Activated naive CD4-positive, alpha-beta T cell treated with anti-CD3 and anti-CD28 coated beads, Interleukin-2, amount 50 U/mL, for 72 hours (primary cell): ENCODE measurements at regions not wholly inside any gene's neighbourhood (a gene's known extent, or its start where the extent isn't known, plus 50 kb on each side); places are given as distances from the start of the nearest gene placed in this dataset.
A peak's percentile ranks its signal among the peaks of the same experiment; 100 is the strongest.

Experiments
- ATAC-seq, 2 donors: fragments of 150-1000 bp; cut with Tn5 transposase; 2 replicates each; pipeline ENCODE4 v1.10.0; 2021; ENCODE audit warnings: mild to moderate bottlenecking in 2 of 2, moderate library complexity in 2 of 2
- DNase-seq, 2 donors: peaks; one replicate each; pipeline ENCODE4 v3.0.0; 2021 to 2022; ENCODE audit warnings: low spot score in 2 of 2
- H3K27ac Mint-ChIP-seq, 2 donors: one replicate each; pipeline ENCODE4 v1.8.0; 2022; ENCODE audit warnings: mild to moderate bottlenecking in 2 of 2, mixed read lengths in 2 of 2
- H3K36me3 Mint-ChIP-seq, 2 donors: one replicate each; pipeline ENCODE4 v1.8.0; 2022; ENCODE audit warnings: mixed read lengths in 2 of 2
- H3K9me3 Mint-ChIP-seq, 2 donors: one replicate each; pipeline ENCODE4 v1.8.0; 2022; ENCODE audit warnings: mixed read lengths in 2 of 2

DNA sequence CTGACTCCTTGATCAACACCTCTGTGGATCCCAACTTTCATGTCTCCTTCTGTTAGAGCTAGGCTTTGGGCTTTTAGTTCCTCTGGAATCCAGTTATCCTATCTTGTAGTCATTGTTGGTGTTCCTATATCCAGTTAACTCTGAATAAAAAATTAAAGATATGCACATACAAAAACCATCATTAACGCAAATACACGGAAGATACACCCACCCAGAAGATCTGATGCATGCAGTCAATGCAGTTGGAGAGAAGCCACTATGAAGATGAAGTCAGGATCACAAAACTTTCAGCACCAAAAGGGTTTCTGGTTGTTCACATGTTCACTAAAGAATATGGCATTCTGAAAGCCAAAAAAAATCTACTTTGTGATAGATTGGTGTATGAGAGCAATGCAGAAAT is 123.6 kb upstream of the LHX8 start:
- Mint-ChIP-seq H3K27ac (no peak overlapping the region), H3K36me3 (no peaks in the 10 kb centered on the region), H3K9me3 (peaks cover 14 to 21% of the 10 kb centered on the region in 2 donors)
- ATAC-seq (no peak), DNase-seq (no peak)

- Mint-ChIP-seq H3K27ac (no peak overlapping the region), H3K9me3 (peaks cover 19 to 30% of the 10 kb centered on the region in 2 donors), H3K36me3 (no peaks in the 10 kb centered on the region)
- no peak for DNase-seq
- ATAC-seq, result no peak
These were observed 119.9 kb upstream of the LHX8 start for GRCh38 chr1:75014250-75014649.

- no peak overlapping the region for H3K27ac Mint-ChIP-seq
- H3K36me3 Mint-ChIP-seq, result no peaks in the 10 kb centered on the region
- no peak for DNase-seq
- no peak for ATAC-seq
- peaks cover 5 to 9% of the 10 kb centered on the region in 2 donors for H3K9me3 Mint-ChIP-seq
These were observed 111.2 kb upstream of the LHX8 start for GRCh38 chr1:75023005-75023404.

GRCh38 chr1:75034376-75034775 is 99.8 kb upstream of the LHX8 start:
- DNase-seq, result no peak
- peaks cover 0 to 5% of the 10 kb centered on the region in 2 donors for H3K36me3 Mint-ChIP-seq
- no peak overlapping the region for H3K27ac Mint-ChIP-seq
- ATAC-seq, result no peak
- peaks cover 4 to 25% of the 10 kb centered on the region in 2 donors for H3K9me3 Mint-ChIP-seq

DNA sequence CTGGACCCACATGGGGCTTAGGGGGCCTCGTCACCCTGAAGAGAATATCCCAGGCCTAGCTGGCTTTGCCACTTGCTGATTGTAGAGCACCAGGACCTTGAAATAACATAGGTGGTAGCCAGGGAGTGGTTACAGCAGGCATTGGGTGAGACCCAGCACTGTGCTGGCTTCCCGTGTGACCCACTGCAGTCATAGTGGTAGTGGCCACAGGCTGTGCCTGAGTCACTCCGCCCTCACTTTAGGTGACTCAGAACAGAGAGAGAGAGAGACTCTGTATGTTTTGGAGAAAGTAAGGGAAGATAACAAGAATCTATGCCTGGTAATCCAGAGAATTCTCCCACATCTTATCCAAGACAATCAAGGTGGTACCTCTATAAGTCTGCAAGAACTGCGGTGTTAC is 98.7 kb upstream of the LHX8 start:
- Mint-ChIP-seq H3K36me3 (peaks cover 0 to 12% of the 10 kb centered on the region in 2 donors), H3K27ac (no peak overlapping the region), H3K9me3 (peaks cover 8 to 32% of the 10 kb centered on the region in 2 donors)
- DNase-seq (no peak), ATAC-seq (peak in 1 of 2 donors; percentile 36)

DNA sequence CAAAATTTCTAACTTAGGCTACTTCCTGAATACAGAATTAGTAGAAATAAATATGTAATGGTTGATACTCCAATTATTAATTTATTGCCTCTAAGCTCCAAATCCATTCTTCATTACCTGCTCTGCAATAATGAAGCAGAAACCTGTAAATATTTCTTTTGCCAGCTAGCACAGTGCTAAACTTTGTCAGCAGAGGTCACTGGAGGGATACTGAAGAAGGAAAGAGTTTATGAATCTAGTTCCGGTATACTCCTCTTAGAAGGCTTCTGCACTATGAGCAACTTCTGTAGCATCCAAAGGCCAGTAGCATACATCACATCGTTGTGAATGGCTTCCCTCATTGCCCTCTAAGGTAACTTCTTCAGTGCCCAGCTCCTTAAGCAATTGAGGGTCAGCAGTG is 81.0 kb upstream of the LHX8 start:
- ATAC-seq, result no peak
- DNase-seq, result no peak

DNA sequence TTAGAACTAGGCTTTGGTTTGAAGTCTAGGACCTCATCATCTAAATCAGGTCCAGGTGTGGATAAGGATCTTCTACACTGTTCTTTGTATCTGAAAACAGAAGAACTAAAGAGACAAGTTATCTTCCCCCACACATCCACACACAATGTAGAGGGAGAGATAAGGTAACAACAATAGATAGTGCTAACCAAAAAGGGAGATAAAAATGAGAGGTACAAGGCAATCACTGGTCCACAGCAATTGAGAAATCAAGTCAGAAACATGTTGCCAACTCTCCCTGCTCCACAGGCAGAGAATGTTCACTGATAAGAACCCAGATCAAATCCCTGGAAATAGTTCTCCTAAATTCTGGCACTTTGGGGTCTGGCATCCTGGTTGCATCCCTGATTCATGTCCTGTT is 75.8 kb upstream of the LHX8 start:
- DNase-seq, result no peak
- Mint-ChIP-seq H3K27ac (no peak overlapping the region), H3K36me3 (no peaks in the 10 kb centered on the region), H3K9me3 (peaks cover 16 to 33% of the 10 kb centered on the region in 2 donors)
- no peak for ATAC-seq

More for the DNA sequence above, 81.0 kb upstream of the LHX8 start:
- Mint-ChIP-seq H3K36me3 (no peaks in the 10 kb centered on the region), H3K27ac (no peak overlapping the region), H3K9me3 (peaks cover 11 to 14% of the 10 kb centered on the region in 2 donors)

- H3K27ac Mint-ChIP-seq, result no peak overlapping the region
- no peak for DNase-seq
- no peak for ATAC-seq
- no peaks in the 10 kb centered on the region for H3K36me3 Mint-ChIP-seq
- peaks cover 15 to 41% of the 10 kb centered on the region in 2 donors for H3K9me3 Mint-ChIP-seq
These were observed 72.1 kb upstream of the LHX8 start for GRCh38 chr1:75062111-75062510.

DNA sequence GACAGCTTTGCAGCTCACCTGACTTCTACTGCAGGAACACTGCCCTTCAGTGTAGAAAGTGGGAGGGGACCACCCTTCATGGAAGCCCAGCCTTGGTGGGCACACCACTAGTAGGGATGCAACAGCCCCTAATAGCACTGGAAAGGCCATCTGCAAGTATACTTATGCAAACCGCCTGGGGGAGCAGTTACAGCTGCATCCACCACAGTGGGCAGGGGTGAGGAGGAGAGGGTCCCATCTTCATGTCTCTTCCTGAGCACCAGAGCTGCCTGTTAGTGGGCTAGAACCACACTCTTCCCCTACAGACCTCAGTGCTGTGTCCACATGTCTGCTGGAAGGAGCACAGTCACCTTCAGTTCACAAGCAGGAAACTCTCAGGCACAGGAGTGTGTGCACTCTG is 66.2 kb upstream of the LHX8 start:
- Mint-ChIP-seq H3K9me3 (peaks cover 12 to 18% of the 10 kb centered on the region in 2 donors), H3K27ac (no peak overlapping the region), H3K36me3 (no peaks in the 10 kb centered on the region)
- DNase-seq (no peak), ATAC-seq (no peak)

DNA sequence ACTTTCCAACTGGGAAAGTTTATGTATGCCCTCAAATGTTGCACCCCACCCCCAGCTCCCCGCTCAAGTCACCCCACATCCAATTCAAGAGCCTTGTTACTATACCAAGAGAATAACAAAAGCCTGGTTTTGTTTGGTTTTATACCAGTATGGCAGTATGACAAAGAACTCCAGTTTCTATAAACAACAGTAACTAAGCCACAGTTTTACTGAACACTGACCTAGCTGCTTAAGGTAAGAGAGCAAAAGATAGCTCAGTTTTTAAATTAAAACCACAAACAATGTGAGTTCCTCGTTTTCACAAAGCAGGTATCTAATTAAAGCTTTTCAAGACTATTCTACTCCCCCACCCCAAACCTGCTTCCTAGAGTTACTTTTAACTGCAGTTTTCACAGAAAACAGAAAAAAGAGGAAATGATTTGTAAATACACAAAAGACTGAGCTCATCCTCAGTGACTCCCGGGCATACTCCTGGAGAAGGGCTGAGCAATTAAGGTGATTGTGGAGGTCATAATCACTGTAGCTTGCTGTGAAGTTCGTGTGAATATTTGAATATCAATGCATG is 59.3 kb upstream of the LHX8 start:
- ATAC-seq, result no peak
- Mint-ChIP-seq H3K27ac (no peak overlapping the region), H3K9me3 (peaks cover 0 to 9% of the 10 kb centered on the region in 2 donors), H3K36me3 (no peaks in the 10 kb centered on the region)
- no peak for DNase-seq

DNA sequence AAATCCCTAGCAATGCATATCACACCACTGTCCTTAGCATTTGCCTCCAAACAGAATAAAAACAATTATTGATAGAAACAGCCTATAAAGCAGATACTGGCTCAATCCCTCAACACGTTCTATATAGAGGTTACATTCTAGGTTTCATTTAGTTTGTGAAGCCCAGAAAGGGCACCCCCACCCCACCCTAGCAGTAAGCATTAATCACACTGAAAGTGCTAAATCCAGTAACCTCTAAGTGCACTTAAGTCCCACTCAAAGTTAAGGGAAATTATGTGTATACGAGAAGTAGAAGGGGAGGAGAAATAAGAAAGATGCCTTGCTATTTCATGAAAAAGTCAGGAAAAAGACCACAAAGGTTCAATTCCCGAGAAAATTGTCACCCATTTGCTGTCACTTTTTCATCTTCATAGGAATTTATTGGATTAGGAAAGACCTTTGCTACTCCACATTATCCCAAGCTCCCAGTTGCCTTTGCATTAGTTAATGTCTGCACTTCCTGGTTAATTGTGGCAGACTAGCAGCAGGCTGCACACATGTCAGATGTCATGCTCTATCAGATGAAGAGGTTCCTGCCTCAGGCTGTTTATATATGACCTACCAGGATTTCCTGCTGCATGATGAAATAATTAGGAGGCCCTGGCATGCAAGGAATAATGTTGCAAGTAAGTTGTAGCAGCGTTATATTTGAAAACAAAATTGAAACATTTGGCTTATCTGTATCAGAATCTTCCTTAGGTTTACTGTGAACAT is 54.5 kb upstream of the LHX8 start:
- no peak for ATAC-seq
- no peak overlapping the region for H3K27ac Mint-ChIP-seq
- H3K9me3 Mint-ChIP-seq, result peaks cover 8 to 9% of the 10 kb centered on the region in 2 donors

DNA sequence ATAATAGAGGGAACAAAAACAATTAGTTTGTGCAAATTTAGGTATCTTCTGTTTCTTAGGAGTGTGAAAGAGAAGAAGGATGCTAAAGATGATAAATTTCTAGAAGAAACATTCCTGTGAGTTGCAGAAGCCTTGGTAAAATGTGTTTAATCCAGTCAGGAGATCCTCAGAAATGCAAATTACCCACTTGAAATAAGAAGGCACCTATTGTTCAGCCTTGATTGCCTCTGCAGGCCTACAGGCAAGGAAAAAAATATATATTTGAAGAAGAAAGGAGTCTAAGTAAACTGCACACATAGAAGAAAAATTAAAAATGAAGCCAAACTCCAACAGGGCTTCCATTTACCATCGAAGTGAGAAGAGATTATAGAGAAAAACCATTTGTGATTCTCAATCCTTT is 51.0 kb upstream of the LHX8 start:
- ATAC-seq, result no peak
- no peaks in the 10 kb centered on the region for H3K36me3 Mint-ChIP-seq
- no peak overlapping the region for H3K27ac Mint-ChIP-seq
- no peak for DNase-seq
- H3K9me3 Mint-ChIP-seq, result peaks cover 4 to 18% of the 10 kb centered on the region in 2 donors

More for the DNA sequence above, 54.5 kb upstream of the LHX8 start:
- H3K36me3 Mint-ChIP-seq, result no peaks in the 10 kb centered on the region
- DNase-seq, result no peak

DNA sequence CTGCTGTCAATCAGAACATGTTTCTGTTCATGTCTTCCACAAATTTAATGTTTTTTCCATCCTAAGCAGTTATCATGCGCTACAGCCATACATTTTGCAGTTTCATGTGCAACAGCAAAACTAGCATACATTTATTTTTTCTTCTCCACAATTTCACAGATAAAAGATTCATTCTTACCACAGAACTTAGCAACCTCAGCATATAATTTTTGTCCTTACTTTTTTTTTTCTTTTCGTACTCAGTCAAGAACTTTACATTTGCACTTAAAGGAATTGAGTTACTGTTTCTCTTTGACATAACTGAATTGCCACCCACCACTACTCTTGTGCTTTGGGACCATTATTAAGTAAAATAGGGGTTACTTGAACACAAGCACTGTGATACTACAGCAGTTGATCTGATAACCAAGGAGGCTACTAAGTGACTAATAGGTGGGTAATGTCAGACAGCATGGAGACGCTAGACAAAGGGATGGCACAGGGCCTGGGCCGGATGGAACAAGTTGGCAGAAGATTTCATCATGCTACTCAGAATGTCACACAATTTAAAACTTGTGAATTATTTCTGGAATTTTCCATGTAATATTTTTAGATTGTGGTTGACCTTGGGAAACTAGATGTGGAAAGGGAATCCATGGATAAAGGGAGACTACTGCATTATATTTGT is 50.2 kb upstream of the LHX8 start:
- H3K9me3 Mint-ChIP-seq, result peaks cover 3 to 18% of the 10 kb centered on the region in 2 donors
- no peak for ATAC-seq
- no peak overlapping the region for H3K27ac Mint-ChIP-seq
- DNase-seq, result no peak
- H3K36me3 Mint-ChIP-seq, result no peaks in the 10 kb centered on the region
